Stimulated activated CD8-positive, alpha-beta memory T cell treated with anti-CD3 and anti-CD28 coated beads, Interleukin-15, amount 100 ng/mL, for 48 hours (primary cell): ENCODE measurements at regions not wholly inside any gene's neighbourhood (a gene's known extent, or its start where the extent isn't known, plus 50 kb on each side); places are given as distances from the start of the nearest gene placed in this dataset.

ENCODE experiments used
- DNase-seq, 2 donors: peaks; one replicate each; pipeline ENCODE4 v3.0.0-alpha.2; 2020; ENCODE audit warnings: low read depth in 2 of 2

GRCh38 chr6:9614778-9615177, 800.1 kb downstream of the TFAP2A start:
- DNase-seq = no peak

DNA sequence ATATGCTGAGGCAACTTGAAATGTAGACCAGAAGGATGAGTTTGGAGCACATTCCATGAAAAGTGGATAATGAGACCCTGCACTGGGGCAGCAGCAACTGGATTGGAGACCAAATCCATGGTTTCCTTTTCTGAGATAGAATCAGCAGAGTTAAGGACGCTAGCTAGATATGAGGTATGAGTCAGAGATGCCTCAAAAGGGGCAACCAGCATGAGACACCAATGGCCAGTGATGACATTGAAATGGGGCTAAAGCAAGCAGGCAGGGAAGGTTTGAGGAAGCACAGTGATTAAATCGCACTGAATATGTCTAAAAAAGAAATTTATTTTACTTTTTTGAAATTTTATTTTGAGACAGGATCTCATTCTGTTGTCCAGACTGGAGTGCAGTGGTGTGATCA, 802.4 kb downstream of the TFAP2A start:
- no peak for DNase-seq

- no peak for DNase-seq
Measured at GRCh38 chr6:9610620-9611415, 804.1 kb downstream of the TFAP2A start.

GRCh38 chr6:9606435-9607134, 808.3 kb downstream of the TFAP2A start:
- no peak for DNase-seq

GRCh38 chr6:9594746-9595145, 820.1 kb downstream of the TFAP2A start:
- no peak for DNase-seq

DNA sequence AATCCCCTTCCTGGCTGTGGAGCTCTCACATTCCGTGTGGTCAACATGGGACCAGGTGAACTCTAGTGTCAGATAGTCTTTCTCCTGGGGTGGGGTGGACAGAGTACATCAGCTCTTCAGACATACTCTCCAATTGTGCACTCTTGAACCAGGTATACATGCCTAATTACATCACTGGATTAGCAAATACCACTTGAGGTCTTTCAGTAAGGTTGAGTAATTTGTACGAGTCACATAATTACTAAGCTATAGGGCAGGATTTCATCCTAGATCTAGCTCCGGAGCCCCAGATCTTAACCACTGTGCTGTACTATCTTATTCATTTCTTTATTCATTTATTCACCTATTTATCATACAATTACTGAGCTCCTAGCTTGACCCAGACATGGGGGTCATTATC, 821.3 kb downstream of the TFAP2A start:
- DNase-seq = no peak

- no peak for DNase-seq
Measured at GRCh38 chr6:9583753-9584352, 831.0 kb downstream of the TFAP2A start.

DNA sequence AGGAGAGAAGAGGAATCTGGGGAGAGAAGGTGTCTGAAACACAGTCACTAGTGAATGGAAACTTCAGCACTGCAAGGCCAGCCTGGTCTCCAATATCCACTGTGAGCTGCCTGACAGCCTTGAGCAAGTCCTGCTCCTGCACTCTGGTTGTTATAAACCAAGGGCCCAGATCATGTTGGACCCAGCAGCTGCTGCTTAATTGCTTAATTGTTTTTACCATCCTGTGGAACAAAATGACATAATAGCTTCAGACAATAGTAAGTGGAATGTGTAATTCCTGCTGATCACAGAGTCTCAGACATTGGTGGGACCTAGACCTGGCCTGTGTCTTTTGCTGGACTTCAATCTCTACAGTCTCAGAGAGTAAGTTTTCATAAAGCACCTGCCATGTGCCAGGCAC, 833.7 kb downstream of the TFAP2A start:
- no peak for DNase-seq

- DNase-seq = no peak
Measured at GRCh38 chr6:9576521-9576920, 838.4 kb downstream of the TFAP2A start.

- no peak for DNase-seq
Measured at GRCh38 chr6:9566096-9566495, 848.8 kb downstream of the TFAP2A start.

- no peak for DNase-seq
Measured at GRCh38 chr6:9564021-9564420, 850.9 kb downstream of the TFAP2A start.

DNA sequence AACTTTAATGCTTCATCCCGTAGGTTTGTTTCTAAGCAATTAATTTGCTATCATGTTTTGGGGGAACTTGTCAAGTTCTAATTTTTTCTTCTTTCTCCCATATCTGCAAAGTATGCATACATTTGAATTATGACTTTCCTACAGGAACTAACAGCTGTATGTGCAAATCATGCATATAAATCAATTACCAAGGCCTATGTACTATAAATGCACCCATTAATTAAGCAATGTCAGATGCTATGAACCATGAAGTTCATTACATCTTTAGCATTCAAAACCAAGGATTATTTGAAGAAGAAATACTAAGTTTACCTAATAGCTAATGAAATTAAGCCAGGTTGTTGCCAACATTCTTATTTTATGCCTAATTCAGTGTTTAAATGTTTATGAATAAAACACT, 851.3 kb downstream of the TFAP2A start:
- no peak for DNase-seq

GRCh38 chr6:9554806-9555205, 860.1 kb downstream of the TFAP2A start:
- no peak for DNase-seq

GRCh38 chr6:9554323-9554722, 860.6 kb downstream of the TFAP2A start:
- DNase-seq = no peak

DNA sequence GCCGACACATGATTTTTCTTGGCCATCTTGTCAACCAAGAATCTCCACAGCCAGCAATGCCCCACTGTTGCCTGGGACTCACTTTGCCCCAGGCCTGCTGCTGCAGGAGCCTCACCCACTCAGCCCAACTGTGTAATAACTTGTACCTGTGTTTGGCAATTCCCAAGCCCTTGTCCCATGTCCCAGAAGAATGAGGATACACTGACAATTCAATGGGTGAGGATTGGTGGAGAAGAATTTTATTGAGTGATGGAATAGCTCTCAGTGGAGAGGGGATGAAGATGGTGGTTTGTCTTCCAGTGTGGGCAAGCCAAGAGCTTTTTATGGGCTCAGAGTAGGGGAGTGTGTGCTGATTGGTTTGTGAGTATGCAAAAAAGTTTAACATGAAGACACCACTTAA, 861.9 kb downstream of the TFAP2A start:
- no peak for DNase-seq

DNA sequence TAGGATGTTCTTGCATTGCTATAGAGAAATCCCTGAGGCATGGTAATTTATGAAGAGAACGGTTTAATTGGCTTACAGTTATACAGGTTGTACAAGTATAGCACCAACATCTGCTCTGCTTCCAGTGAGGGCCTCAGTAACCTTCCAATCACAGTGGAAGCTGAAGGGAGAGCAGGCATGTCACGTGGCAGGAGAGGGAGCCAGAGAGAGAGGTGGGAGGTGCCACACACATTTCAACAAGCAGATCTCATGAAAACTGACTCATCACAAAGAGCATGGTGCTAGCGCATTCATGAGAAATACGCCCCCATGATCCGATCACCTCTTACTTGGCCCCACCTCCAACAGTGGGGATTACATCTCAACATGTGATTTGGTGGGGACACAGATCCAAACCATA, 871.2 kb downstream of the TFAP2A start:
- DNase-seq = no peak

DNA sequence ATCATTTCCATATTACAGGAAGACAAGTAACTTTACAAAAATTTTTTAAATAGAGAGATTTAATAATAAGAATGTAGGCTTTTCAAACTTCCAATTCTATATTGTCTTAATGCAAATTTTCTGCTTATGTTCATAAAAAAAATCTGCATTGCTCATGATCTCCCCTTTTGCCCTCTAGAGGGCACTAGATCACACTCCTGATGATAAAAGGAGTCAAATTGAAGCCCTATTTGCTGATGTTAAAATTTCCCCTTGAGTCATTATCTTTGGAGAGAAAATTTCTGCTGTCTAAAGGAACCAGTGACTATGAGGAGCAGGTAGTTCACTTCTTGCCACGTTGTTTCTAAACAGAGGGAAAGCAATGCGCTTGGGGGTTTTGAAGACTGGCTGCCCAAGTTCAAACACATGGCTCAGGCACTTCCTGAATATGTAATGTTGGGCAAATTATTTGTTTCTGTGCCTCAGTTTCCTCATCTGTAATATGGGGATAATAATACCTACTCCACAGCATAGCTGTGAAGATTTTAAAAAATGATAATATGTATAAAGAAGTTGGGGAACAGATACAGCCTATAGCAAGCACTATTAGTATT, 874.2 kb downstream of the TFAP2A start:
- no peak for DNase-seq

DNA sequence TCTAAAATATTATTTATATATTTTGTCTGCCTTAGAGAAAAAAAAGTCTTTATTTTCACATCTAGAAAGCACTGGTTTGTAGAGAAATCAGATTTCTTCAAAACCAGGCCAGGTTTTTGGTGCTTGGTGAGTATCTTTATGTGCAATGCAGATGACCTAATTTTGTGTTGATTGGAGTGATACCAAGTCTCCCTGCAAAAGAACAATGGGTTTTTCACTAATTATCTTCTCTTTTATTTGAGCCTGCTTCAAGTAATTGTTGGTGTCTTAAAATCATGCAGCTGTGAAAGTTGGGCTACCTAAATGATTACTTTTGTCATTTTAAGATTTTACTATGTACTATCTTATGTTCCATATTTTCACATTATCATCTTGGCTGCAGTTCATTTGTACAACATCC, 874.7 kb downstream of the TFAP2A start:
- DNase-seq = no peak

GRCh38 chr6:9539231-9539755, 875.6 kb downstream of the TFAP2A start:
- no peak for DNase-seq

DNA sequence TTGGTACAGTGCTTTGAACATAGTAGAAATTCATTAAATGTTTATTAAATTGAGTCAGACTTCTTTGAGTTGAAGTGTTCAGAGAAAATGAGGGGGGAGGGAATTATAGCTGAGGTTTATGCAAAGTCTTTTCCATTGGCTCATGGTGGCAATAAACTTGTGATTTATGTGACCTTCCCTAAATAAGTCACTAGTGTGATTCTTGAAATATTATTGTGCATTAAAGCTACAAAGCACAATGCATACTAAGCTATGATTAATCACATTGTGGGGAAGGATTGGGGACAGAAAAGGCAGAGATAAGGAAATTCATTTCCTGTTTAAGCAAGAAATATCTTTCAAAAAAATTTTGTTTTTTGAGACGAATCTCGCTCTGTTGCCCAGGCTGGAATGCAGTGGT, 877.5 kb downstream of the TFAP2A start:
- DNase-seq = no peak

GRCh38 chr6:9535106-9535505, 879.8 kb downstream of the TFAP2A start:
- DNase-seq = no peak
